Chondrocyte (in vitro differentiated cells): ENCODE measurements at regions not wholly inside any gene's neighbourhood (a gene's known extent, or its start where the extent isn't known, plus 50 kb on each side); places are given as distances from the start of the nearest gene placed in this dataset.

Experiments
- DNase-seq: peaks from one replicate; pipeline ENCODE4 v3.0.0; 2021; ENCODE audit warnings: mixed read lengths, low spot score
- H3K27ac Mint-ChIP-seq: one replicate; pipeline ENCODE4 v1.8.0; 2021; ENCODE audit warnings: mild to moderate bottlenecking, moderate library complexity, mixed read lengths; ENCODE audit not compliant: unreplicated experiment
- H3K27me3 Mint-ChIP-seq: 2 replicates; pipeline ENCODE4 v1.8.0; 2021; ENCODE audit warnings: low read depth, mixed read lengths
- H3K36me3 Mint-ChIP-seq: 2 replicates; pipeline ENCODE4 v1.8.0; 2021; ENCODE audit warnings: low read depth, mixed read lengths
- H3K4me1 Mint-ChIP-seq: 2 replicates; pipeline ENCODE4 v1.8.0; 2021; ENCODE audit warnings: low read depth, mild to moderate bottlenecking, mixed read lengths
- H3K4me3 Mint-ChIP-seq: one replicate; pipeline ENCODE4 v1.8.0; 2021; ENCODE audit warnings: mild to moderate bottlenecking, moderate library complexity, mixed read lengths; ENCODE audit not compliant: unreplicated experiment
- H3K9me3 Mint-ChIP-seq: 2 replicates; pipeline ENCODE4 v1.8.0; 2021; ENCODE audit warnings: low read depth, mixed read lengths
- TF ChIP-seq, protein P1 (sequence below): fragments of 200-600 bp; sonication (generic); IDR thresholded peaks from 2 replicates; pipeline ENCODE4 v1.5.0; 2021; ENCODE audit warnings: antibody characterized with exemption, mild to moderate bottlenecking, moderate library complexity

DNA sequence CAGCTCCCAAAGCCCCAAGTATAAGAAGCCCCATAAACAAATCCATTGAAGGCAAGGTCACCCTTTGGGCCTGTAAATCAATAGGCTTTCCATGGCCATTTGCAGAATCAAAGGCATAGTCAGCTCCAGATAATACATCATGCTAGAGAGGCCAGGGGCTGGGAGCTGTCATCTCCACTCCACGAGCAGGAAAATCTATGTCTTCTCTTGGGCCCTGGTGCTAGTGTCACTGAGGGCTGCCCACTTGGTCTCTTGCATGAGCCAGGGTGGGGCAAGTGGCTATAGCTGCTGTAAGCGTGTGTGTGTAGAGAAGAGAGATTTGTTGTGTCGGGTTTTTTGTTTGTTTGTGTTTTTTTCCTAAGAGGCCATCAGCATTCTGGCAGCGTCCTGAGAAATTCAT lies 90.0 kb upstream of the ZNF618 start:
- Mint-ChIP-seq H3K4me3 (no peak overlapping the region), H3K36me3 (peaks cover 2% of the 10 kb centered on the region), H3K4me1 (peaks cover 3% of the 10 kb centered on the region), H3K27ac (no peak overlapping the region), H3K27me3 (peaks cover 27% of the 10 kb centered on the region), H3K9me3 (peaks cover 2% of the 10 kb centered on the region)
- no peak for DNase-seq
- TF ChIP-seq, protein P1, sequence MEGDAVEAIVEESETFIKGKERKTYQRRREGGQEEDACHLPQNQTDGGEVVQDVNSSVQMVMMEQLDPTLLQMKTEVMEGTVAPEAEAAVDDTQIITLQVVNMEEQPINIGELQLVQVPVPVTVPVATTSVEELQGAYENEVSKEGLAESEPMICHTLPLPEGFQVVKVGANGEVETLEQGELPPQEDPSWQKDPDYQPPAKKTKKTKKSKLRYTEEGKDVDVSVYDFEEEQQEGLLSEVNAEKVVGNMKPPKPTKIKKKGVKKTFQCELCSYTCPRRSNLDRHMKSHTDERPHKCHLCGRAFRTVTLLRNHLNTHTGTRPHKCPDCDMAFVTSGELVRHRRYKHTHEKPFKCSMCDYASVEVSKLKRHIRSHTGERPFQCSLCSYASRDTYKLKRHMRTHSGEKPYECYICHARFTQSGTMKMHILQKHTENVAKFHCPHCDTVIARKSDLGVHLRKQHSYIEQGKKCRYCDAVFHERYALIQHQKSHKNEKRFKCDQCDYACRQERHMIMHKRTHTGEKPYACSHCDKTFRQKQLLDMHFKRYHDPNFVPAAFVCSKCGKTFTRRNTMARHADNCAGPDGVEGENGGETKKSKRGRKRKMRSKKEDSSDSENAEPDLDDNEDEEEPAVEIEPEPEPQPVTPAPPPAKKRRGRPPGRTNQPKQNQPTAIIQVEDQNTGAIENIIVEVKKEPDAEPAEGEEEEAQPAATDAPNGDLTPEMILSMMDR, result no peak

DNA sequence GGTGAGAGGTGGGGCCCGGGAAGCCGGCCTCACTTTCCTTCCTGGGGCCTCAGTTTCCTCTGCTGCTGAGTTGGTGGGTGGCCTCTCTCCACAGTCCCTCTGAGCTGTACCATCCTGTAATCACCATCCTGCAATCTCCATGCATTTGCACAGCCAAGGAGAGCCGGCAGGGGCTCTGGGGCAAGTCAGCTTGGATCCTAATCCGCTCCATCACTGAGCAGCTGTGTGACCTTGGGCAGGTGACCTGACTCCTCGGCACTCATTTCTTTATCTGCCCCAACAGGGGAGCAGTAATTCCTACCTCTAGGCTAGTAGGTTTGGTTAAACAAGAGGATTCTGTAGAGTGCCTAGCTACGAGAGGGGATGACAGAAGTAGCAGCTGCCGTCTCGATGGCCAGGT lies 88.2 kb upstream of the ZNF618 start:
- Mint-ChIP-seq H3K36me3 (peaks cover 2% of the 10 kb centered on the region), H3K27ac (no peak overlapping the region), H3K4me3 (no peak overlapping the region), H3K4me1 (peaks cover 3% of the 10 kb centered on the region), H3K9me3 (peaks cover 3% of the 10 kb centered on the region), H3K27me3 (peaks cover 27% of the 10 kb centered on the region)
- DNase-seq, result no peak
- TF ChIP-seq, protein P1, result no peak

DNA sequence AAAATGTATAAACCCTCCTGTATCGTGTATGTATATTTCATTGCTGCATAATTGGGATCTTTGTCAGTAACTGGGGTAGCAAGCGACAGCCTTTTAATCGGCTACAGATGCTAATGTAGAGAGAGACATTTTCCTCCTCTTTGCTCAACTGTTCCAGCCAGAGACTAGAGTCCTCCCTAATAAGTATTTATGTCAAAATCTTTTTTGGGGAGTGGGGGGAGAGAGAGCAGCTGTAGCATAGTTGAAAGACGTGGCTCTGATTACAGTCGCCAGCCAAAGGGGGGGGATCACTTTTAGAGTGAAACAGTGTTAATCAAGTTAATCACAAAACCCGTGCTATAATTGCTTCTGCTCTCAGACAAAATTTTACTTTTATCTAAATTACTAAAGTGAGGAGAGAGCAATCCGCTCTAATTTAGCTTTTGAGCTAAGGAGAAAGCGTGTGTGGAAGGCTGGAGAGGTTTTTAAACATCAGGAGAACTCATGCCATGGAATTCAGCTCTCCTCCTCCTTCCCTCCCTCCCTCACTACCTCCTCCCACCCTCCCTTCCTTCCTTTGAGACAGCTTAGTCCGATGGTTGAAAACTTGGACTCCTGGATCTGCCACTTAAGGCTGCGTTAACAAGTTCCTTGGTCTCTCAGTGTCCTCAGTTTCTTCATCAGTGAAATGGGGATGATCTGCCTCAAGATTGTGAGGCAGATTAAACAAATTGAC lies 87.3 kb upstream of the ZNF618 start:
- Mint-ChIP-seq H3K36me3 (peaks cover 2% of the 10 kb centered on the region), H3K4me3 (no peak overlapping the region), H3K9me3 (peaks cover 3% of the 10 kb centered on the region), H3K27me3 (peaks cover 22% of the 10 kb centered on the region), H3K4me1 (peaks cover 3% of the 10 kb centered on the region), H3K27ac (no peak overlapping the region)
- no peak for DNase-seq
- TF ChIP-seq, protein P1, result no peak

DNA sequence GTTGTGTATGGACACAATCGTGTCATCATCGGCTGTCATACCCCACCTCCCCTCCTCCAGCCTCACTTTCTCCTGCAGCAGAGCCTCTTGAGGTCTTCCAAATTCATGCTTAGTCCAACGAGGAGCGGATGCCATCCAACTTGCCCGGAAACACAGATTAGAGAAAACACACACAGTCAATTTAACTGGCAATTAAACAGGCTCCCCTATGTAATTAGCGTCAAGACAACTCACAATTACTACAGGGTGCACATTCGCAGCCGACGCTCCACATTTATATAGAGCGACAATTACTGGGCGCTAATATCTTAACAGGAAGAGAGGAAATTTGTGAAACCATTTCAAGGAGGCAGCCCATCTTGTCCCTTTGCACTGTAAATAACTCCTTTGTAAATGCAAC lies 86.0 kb upstream of the ZNF618 start:
- Mint-ChIP-seq H3K4me1 (peaks cover 3% of the 10 kb centered on the region), H3K27me3 (peaks cover 20% of the 10 kb centered on the region), H3K27ac (no peak overlapping the region), H3K4me3 (no peak overlapping the region), H3K9me3 (peaks cover 3% of the 10 kb centered on the region), H3K36me3 (peaks cover 2% of the 10 kb centered on the region)
- TF ChIP-seq, protein P1, result no peak
- no peak for DNase-seq

DNA sequence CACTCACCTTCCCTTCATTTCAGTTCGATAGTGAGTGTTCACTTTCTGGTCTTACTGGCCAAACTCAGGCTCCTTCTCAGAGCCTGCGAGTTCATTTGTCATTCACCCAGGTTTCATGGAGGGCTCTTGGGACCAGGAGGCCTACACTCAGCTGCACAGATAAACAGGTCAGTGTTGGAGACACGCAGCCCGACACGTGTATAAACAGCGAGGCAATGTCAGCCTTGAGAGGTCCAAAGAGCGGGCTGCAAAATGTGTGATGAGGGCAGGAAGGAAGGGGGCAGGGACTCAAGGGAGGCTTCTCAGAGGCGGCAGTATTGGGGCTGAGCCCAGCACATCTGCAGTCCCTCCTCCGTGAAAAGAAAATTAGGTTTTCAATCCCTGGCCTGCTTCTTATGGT lies 82.6 kb upstream of the ZNF618 start:
- Mint-ChIP-seq H3K36me3 (peaks cover 2% of the 10 kb centered on the region), H3K27me3 (peaks cover 23% of the 10 kb centered on the region), H3K27ac (no peak overlapping the region), H3K4me3 (no peak overlapping the region), H3K4me1 (peaks cover 2% of the 10 kb centered on the region), H3K9me3 (peaks cover 3% of the 10 kb centered on the region)
- DNase-seq, result no peak
- TF ChIP-seq, protein P1, result no peak
